Caki2 (cell line): ENCODE measurements at regions not wholly inside any gene's neighbourhood (a gene's known extent, or its start where the extent isn't known, plus 50 kb on each side); places are given as distances from the start of the nearest gene placed in this dataset.

Experiments
- DNase-seq: peaks from one replicate; pipeline ENCODE4 v3.0.0-alpha.2; 2015; ENCODE audit warnings: low read depth
- in situ Hi-C: cut with HindIII; loops from 2 replicates; pipeline ENCODE4 v1.10.0; 2016; ENCODE audit warnings: low sequenced_read_pairs, low pct_unique_long_range_greater_than_20kb, mixed read lengths

DNA sequence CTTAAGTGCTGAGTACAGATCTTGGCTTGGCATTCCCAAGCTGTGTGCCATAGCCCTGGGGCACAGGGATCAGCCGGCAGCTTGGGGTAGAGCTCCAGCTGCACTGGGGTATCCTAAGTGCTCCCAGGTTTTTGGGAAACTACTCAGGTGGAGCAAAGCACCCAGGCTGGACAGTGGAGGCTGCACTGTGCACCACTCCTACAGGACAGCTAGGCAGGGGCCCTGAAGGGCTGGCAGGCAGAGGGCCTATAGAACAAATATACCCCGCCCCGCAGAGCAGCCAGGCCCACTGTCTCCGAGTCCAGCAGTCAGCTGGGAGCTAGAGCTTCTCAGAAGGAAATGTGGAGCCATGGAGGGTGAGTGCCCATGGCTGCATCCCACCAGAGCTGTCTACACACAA is 691.7 kb upstream of the ADGRL2 start:
- in situ Hi-C loops: no loop called here
- no peak for DNase-seq

- in situ Hi-C loops: no loop called here
- no peak for DNase-seq
Measured at GRCh38 chr1:81097860-81098259, 702.9 kb upstream of the ADGRL2 start.

- DNase-seq: no peak
- in situ Hi-C loops: no loop called here
Measured at GRCh38 chr1:81073580-81073979, 727.2 kb upstream of the ADGRL2 start.

DNA sequence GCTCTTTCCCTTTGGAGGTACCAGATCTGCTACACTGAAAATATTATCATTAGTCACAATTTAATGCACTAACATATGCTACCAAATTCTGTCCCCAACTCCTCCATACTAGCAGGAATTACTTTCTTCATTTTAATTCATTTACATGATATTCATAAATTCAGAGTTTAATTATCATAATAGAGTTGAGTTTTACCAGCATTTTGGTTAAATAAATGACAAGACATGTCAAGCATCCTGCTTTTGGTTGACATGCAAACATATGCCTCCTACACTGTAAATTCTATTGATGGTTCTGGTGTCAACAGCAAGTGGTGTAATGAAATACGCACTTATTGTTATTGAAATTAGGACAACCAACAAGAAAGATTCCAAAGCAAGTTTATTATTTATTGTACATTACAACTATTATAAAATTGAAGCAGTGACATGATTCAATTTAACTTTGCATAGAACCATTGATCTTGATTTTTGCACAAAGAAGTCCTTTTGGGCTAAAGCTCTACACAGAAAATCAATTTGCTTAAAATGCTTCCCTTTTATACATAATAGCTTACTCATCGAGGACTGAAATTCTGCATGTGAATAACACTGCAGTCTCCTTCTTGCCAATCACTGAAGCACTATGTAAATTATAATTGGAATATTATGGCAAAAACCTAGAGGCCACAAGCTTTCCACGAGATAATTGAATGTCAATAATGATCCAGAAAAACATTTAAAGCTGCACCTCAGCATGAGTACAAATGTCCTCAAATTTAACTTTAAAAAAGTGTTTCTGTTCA is 728.6 kb upstream of the ADGRL2 start:
- in situ Hi-C loops: no loop called here

DNA sequence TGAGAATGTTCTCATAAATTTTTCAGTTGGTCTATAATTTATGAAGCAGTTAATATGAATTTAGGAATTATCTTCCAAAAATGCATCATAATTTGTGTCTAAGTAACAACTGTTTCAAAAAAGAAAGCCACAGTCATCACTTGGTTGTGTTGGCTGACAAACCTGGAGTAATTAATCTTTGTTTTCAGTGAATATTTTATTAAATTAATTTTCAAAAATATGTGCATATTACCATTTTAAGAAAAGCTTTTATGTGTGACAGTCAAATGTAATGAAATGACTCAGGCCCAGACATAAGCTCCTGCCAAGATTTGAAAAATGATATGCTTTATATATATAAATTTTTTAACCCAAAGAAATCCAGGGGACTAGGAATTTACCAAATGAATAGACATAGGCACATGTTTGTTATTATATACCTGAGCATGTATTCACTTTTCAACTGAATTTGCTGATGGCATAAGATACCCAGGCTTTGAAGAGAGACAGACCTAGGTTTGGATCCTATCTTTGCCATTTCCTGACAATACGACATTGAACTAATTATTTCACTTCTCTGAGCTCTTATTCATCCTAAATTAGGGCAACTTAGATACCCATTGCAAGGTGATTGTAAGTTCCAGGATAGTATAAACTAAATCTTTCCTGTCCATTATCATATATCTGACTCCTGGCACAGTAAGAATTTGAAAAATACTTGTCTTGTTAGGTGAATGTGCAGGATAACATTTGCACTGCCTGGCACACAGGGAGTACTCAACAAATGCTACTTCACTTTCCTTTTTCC is 729.5 kb upstream of the ADGRL2 start:
- in situ Hi-C loops: no loop called here
- no peak for DNase-seq

More for the DNA sequence above, 728.6 kb upstream of the ADGRL2 start:
- DNase-seq: no peak

- DNase-seq: no peak
- in situ Hi-C loops: no loop called here
Measured at GRCh38 chr1:81069856-81070255, 730.9 kb upstream of the ADGRL2 start.

GRCh38 chr1:81068726-81069125 is 732.0 kb upstream of the ADGRL2 start:
- in situ Hi-C loops: no loop called here
- DNase-seq: no peak

- in situ Hi-C loops: no loop called here
- DNase-seq: no peak
Measured at GRCh38 chr1:81053826-81054225, 746.9 kb upstream of the ADGRL2 start.

GRCh38 chr1:81052162-81052561 is 748.6 kb upstream of the ADGRL2 start:
- in situ Hi-C loops: no loop called here
- no peak for DNase-seq

DNA sequence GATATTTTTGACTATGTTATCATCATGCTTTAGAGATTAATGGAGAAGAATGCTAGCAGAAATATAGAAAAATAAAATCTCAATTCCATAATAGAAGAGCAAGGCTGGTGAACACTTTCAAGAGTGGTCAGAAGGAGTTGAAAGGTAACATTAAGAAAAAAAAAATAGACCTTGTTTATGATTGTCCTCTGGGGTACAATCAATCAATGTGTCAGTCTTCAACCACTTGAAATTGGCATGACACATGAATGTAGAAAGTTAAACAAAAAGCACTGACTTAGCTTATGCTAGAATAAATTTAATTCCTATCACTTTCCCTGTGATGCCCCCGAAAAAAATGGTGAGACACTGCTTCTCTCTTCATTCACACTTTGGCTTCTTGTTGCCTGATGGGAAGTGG is 750.3 kb upstream of the ADGRL2 start:
- in situ Hi-C loops: no loop called here

DNA sequence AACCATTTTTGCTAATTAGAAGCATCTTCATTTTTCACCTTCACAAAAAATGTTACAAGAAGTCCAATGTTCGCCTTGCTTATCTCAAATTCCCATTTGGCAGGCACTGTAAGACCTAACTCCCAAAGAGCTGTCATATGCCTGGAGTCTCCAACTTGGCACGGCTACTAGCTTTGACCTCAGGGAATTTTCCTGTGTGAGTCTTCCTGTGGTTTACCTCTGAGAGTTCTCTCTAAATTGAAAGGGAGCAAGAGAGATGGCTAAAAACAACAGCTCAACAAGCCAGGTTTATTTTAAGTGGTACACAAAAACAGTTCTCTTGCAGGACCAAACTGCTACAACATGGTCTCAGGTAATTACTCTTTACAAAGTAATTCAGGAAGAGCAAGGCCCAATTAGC is 756.0 kb upstream of the ADGRL2 start:
- in situ Hi-C loops: no loop called here
- no peak for DNase-seq

More for the DNA sequence above, 750.3 kb upstream of the ADGRL2 start:
- DNase-seq: no peak

DNA sequence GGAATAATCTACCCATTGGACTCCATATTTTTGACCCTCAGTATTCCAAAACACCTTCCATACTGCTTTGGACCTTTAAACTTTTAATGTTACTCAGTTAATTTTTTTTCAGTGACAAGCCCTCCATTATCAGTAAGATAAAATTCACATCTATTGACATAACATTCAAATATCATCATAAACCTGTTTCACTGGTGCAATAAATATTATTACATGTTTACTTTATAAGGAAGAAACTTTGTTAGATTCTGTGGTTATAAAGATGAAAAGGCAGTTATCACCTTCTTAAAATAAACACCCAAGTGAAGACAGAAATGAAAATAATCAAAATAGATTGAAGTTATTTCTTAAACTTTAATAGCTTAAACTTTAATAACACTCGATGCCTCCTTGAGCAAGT is 758.5 kb upstream of the ADGRL2 start:
- DNase-seq: no peak
- in situ Hi-C loops: no loop called here

DNA sequence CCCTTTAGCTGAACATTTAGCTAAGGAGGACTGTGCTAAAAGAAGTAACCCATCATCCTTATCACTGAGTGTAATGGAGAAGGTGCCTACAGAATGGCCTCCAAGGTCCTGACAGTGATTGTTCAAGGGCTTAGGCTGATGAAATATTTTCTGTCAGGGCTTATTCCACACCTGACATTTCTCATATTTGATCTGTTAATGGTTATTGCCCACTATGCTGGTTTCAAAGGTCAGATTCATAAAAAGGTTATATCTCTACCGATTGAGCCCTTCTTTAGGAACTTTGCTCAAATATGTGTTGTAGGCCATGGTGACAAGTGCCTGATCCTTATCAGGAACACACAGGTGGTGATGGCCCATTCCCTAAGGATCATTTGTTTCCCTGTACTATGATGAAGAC is 766.4 kb upstream of the ADGRL2 start:
- in situ Hi-C loops: no loop called here
- no peak for DNase-seq

DNA sequence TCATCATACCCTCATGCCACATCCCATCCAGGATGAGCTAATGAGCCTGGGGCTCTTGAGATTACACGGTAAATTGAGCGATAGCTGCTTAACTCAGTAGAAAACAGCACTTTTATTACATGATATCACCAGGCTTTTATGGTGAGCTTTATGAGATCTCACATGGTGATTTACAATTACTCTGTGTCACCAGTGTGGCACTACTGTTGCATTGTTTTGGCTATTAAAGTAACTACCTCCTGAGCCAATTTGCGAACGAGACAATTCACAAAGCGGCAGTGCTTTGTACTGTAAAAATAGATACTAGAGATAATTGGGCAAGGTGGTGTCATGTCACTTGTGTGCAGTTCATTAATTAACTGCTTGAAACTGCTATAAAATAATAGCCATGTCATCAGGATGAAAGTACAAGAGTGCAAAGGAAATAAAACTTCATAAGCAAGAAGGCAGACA is 767.7 kb upstream of the ADGRL2 start:
- no peak for DNase-seq
- in situ Hi-C loops: no loop called here

DNA sequence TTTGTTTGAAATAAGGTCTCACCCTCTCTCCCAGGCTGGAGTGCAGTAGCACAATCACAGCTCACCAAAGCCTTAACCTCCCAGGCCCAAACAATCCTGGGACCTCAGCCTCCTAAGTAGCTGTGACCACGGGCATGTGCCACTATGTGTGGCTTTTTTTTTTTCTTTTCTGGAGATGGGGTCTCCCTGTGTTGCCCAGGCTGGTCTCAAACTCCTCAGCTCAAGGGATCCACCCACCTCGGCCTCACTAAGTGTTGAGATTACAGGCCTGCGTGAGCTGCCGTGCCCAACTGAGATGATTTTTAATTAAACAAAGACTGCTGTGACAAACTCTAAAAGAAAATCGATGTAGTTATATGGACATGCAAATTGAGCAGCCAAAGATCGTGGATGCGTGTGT is 768.4 kb upstream of the ADGRL2 start:
- in situ Hi-C loops: no loop called here
- no peak for DNase-seq

- in situ Hi-C loops: no loop called here
- no peak for DNase-seq
Measured at GRCh38 chr1:81030441-81030840, 770.3 kb upstream of the ADGRL2 start.

GRCh38 chr1:81029266-81029665 is 771.5 kb upstream of the ADGRL2 start:
- DNase-seq: no peak
- in situ Hi-C loops: no loop called here

DNA sequence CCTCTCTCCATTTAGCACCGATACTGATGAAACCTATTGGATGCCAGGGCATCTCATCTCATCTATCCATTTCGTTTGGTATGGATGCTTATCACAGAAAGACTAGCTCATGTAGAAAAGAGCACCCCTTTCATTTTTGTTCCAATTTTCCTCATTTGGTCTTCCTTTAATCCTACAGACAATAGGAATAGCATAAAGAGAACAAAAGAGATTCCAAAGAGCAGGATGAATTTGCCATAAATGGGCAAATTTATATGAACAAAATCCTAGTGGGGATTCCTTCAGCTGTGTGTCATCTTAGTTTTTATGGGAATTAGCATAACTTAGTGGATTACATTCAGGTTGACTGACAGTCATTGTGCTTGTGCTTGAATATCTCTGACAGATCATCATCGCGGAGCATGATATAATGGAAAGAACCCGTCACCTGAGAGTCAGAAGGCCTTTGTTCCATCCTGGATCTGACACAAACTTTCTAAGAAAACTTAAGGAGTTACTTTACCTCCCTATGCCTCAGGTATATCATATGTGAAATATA is 777.5 kb upstream of the ADGRL2 start:
- DNase-seq: no peak
- in situ Hi-C loops: no loop called here

DNA sequence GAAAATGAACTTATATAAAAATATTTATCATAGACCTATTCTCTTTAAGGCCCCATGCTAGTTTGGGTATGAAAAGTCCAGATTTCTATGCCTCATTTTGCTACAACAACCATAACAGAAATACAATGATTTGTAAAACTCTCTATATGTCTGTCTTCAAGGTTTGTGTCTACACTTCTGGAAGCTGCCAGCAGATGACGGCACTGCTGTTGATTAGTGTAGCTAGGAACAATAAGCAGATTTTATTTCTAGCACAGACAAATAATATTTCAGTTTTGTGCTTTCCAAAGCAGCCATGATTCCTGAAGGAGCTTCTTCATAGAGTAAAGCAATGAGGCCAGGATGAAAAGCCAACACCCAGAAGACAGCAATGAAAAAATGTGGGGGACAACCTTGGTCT is 779.6 kb upstream of the ADGRL2 start:
- in situ Hi-C loops: no loop called here
- DNase-seq: no peak
